Uterus (tissue), 2 donors: ENCODE measurements at regions not wholly inside any gene's neighbourhood (a gene's known extent, or its start where the extent isn't known, plus 50 kb on each side); places are given as distances from the start of the nearest gene placed in this dataset.

ENCODE experiments used
- POLR2A ChIP-seq, 2 donors: fragments of 450-650 bp; IDR thresholded peaks; one replicate each; pipeline ENCODE4 v1.6.1; 2016; ENCODE audit warnings: antibody characterized with exemption in 2 of 2, mild to moderate bottlenecking in 1 of 2, moderate library complexity in 1 of 2
- TF ChIP-seq, protein P1 (sequence below), 4 experiments: fragments of 200-600 bp in 2 of 4; fragments of 450-650 bp in 2 of 4; sonication (generic) in 2 of 4; IDR thresholded peaks; one replicate each; pipeline ENCODE4 v1.5.1; 2016 to 2019; ENCODE audit warnings: antibody characterized with exemption in 4 of 4, mild to moderate bottlenecking in 2 of 4, moderate library complexity in 1 of 4

GRCh38 chr22:49494555-49494954 is 333.1 kb downstream of the BRD1 start:
- TF ChIP-seq, protein P1, sequence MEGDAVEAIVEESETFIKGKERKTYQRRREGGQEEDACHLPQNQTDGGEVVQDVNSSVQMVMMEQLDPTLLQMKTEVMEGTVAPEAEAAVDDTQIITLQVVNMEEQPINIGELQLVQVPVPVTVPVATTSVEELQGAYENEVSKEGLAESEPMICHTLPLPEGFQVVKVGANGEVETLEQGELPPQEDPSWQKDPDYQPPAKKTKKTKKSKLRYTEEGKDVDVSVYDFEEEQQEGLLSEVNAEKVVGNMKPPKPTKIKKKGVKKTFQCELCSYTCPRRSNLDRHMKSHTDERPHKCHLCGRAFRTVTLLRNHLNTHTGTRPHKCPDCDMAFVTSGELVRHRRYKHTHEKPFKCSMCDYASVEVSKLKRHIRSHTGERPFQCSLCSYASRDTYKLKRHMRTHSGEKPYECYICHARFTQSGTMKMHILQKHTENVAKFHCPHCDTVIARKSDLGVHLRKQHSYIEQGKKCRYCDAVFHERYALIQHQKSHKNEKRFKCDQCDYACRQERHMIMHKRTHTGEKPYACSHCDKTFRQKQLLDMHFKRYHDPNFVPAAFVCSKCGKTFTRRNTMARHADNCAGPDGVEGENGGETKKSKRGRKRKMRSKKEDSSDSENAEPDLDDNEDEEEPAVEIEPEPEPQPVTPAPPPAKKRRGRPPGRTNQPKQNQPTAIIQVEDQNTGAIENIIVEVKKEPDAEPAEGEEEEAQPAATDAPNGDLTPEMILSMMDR (IDR thresholded peaks at IDR 0.05) = no peak
- TF ChIP-seq POLR2A (IDR thresholded peaks at IDR 0.05) = no peak
